GM18907 (cell line): ENCODE measurements at regions not wholly inside any gene's neighbourhood (a gene's known extent, or its start where the extent isn't known, plus 50 kb on each side); places are given as distances from the start of the nearest gene placed in this dataset.

Source experiments
- ATAC-seq: cut with Tn5 transposase; IDR thresholded peaks from one replicate; pipeline ENCODE4 v1.9.1; 2021; ENCODE audit warnings: mild to moderate bottlenecking, moderate library complexity; ENCODE audit not compliant: unreplicated experiment

DNA sequence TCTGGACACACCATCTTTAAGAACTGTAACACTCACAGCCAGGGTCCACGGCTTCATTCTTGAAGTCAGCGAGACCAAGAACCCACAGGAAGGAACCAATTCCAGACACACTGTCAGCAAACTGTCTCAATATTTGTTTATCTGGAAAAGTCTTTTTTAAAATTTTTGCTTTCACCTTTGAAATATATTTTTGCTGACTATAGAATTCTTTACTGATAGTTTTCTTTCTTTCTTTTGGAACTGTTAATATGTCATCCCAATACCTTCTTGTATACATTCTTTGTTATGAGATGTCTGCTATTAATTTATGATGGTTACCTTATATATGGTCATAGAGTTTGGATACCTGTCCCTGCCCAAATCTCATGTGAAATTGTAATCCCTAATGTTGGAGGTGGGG is 145.1 kb upstream of the IRX4 start:
- no peak for ATAC-seq

DNA sequence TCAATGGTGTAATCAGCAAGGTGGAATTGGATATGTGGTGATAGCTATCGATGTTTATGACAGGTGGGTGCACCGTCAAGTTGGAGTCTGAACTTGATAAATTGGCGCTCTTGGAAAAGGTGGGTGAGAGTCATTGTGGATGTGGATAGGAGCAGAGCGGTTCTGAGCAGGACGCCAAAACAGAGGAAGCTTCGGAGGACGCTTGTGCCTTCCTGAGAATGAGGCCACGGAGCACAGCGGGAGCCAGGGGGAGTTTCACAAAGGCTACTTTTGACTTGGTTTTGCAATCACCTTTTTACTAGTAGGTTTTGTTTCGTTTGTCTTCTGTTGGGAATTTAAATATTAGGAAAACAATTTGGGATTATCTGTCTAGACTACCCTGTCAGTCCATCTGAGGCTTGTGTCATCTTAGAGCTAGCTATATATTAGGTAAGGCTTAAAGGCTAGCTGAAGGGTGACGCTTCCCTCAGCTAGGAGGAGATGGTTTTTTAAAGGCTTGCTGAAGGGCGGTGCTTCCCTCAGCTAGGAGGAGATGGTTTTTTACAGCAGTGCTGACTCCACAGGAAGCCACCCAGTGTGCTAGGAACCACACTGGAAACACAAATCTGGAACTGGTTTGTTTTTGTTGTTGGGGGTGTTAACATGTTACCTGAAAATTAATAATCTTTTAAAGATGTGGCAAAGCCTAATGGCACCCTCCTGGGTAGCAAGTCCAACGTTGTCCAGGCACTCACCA is 142.4 kb upstream of the IRX4 start:
- ATAC-seq, result no peak

DNA sequence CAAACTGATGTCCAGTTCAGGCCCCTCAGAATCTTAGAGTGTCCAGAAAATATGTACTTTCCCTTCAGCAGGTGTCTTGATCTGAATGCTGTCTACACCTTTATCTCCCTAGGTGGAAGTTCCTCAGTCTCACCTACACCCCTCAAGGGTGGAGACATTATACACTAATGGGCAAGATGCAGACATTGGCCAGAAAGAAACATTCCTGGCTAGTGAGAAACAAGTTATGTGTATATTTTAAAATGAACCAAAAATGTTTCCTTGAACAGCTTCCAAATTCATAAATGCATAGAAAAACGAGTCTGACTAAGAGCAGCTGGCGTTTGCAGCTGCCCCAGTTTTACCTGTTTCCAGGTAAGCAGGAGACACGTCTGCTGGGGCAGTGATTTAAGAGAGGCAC is 140.5 kb upstream of the IRX4 start:
- no peak for ATAC-seq

DNA sequence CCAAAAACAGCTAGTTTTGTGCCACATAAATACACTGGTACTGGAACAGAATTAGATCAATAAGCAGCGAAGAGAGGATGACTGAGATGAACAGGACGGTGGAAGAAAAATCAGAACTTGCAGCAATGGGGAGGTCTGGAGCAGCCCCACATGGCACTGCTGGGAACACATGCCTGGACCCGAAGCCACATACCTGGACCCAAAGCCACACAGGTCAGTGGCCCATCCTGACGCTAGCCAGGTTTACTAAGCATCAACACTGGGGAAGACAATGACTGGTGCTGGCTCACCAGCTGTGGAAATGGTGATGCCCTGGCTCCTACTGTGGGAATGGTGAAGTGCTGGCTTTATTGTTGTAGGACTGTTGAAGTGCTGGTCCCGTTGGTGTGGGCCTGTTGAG is 139.7 kb upstream of the IRX4 start:
- no peak for ATAC-seq

DNA sequence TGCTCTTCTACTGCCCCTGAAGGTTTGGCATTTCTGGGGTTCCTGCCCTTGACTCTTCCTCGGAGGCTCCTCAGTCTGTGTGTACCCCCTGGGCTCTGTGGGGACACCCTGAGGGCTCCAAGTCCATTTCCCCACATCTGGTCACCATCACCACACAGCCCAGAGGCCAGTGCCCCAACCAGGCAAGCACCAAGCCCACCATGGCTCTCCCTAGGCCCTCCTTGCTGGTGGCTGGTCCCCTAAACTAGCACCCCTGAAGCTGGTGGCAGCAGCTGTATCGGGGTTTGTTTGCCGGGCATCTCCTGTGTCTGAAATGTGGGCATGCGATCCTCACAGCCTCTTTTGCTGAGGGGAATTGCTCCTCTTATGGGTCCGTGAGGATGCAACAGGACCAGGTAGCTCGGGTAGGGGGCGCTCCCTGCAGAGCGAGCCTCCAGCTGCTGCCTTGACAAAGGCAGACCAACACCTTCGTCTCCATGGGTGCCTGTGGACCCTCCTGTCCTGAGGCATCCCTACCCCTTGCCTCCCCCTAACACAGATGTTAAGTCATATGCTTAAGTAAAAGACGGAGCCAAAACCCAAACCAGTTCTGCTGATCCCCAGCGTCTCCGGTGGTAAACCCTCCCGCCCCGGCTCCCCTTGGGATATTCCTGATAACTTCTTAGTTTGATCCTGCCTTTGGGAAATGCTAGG is 138.9 kb upstream of the IRX4 start:
- no peak for ATAC-seq

DNA sequence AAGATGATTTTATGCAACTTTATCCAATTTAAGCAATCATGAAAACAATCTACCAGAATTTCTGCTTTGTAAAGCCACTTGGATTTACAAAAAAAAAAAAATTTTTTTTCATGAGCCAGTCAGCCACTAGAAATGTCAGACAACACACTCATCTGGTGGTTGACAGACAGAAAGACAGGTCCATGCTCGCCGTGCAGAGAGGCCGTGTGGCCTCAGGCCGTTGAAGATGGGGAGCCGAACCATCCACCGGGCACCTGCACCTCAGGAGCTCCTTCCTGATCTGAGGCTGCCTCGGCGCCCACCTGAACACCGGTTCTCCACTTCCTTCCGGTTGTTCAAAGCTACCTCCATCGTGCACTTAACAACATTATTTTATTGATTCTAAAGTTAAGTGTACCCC is 138.0 kb upstream of the IRX4 start:
- ATAC-seq, result no peak

DNA sequence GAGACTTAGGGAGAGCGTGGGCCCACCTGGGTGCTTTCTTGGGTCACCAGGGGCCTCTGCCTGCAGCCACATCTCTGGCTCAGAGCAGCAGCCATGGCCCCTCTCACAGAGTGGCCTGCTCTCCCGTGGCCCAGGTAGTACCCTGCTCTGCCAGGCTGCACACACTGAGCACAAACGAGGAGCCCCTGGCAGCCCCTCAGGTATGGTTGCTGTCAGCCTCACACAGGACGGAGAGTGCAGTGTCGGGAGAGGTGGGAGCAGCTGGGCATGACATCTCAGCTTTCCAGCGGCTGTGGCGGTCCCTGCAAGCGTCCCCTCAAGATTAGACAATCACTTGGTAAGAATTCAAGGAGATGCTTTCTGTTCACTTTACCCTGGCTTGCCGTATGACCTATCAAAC is 137.0 kb upstream of the IRX4 start:
- no peak for ATAC-seq

DNA sequence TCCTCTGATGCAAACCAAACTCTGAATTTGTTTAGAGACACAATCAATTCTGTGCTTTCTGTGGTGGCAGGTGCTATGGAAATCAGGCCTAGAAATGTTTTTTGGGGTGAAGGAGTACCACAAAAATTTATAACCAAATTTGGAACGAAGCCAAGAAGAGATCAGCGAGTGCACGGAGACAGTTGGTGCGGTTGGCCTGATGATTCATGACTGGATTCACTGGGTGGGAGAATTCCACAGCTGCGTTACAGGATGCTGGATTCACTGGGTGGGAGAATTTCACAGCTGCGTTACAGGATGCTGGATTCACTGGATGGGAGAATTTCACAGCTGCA is 135.6 kb upstream of the IRX4 start:
- ATAC-seq, result no peak

DNA sequence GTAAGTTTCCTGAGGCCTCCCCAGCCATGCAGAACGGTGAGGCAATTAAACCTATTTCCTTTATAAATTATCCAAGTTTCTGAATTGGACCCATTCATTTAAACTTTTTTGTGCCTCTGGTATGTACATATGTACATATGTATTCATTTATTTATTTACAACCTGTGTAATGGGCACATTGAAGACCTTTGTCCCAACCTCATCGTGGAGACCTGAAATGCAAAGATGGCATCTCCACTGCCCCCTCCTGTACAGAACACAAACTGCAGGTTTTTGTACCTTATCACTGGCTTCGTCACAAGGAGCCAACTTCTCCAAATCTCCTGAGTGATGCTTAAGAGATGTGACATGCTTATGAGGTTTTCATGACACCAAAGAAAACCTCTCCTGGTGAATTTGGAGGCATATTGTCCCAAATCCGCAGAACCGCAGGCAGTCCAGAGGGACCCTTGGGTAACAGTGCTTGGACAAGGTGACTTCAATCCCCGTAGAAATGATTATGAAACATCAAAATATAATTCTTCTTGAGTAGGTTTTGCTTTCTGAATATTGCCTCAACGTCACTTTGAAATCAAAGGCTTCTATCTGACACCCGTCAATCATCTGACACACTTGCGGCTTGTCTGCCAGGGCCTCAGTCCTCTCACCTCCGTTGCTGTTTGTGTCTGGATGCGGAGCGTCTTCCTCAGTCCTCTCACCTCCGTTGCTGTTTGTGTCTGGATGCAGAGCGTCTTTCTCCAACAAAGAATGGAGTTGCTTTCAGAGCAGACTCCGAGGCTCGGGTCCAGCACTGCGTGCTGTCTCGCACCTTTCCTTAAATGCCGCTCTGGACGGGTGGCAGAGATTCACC is 135.0 kb upstream of the IRX4 start:
- ATAC-seq, result no peak

DNA sequence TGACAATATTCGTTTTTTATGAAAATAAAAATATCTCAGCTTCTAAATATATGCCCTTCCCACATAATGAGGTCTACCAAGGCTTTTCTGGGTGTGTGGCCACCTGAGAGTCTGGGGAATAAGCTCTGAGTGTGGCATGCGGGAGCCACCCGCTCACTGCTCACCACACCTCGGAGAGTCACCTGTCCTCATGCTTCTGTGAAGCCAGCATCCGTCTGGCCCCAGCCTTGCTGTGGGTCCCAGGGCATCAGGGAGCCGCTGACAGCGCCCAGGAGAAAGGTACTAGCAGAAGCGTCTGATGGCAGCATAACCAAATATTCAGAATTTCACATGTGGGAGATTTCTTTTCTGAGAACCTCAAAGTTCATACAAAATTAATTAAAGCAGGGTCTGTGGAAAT is 133.2 kb upstream of the IRX4 start:
- no peak for ATAC-seq

DNA sequence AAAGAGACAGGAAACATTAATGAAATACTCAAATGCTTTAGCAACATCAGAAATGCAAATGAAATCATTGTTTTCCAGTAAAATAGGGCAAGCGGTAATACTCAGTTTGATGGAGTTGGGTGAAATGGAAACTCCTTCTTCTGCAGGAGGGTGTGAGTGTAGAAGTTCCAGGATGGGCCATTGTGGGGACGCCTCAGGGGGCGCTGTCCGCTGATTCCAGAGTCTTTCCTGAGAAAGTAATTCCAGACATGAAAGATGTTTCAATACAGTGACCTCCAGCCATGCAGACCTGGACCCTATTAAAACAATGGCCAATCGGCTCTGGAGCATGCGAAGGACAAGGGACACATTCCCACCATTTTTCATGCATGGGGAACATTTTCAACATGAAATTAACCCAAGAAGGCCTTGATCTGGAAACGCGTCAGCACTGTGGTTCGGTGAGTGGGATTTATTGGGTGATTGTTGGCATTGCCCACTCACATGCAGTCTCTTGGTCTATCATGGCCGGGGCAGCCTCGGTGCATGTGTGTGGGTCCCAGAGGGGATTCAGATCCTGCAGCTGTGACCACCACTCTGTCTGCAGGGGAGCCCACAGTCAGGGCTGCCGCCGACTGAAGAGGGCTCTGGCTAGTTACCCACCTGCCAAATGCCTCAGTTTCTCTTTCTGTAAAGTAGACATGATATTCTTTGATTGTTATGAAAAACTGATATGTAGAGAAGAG is 132.6 kb upstream of the IRX4 start:
- ATAC-seq, result no peak

DNA sequence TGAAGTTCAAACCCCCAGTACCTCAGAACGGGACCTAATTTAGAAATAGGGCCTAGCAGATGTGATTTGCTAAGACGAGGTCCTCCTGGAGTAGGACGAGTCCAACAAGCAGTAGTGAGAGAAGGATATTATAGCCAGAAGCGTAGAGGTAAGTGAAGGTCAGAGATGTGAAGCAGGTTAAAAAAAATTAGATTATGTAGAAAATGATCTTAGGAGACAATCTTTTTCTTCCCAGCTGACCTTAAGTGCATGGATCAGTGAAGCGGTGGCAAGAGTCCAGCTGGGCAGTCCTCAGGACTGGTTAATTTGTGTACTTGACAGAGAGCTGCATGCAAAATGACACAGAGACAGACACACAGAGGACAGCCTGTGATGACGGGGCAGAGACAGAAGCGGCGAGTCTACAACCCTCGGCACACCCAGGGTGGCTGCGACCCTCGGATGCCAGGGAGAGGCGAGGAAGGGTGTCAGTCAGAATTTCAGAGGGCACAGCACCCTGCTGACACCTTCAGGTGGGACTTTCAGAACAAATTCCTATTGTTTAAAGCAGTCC is 131.4 kb upstream of the IRX4 start:
- ATAC-seq, result no peak

DNA sequence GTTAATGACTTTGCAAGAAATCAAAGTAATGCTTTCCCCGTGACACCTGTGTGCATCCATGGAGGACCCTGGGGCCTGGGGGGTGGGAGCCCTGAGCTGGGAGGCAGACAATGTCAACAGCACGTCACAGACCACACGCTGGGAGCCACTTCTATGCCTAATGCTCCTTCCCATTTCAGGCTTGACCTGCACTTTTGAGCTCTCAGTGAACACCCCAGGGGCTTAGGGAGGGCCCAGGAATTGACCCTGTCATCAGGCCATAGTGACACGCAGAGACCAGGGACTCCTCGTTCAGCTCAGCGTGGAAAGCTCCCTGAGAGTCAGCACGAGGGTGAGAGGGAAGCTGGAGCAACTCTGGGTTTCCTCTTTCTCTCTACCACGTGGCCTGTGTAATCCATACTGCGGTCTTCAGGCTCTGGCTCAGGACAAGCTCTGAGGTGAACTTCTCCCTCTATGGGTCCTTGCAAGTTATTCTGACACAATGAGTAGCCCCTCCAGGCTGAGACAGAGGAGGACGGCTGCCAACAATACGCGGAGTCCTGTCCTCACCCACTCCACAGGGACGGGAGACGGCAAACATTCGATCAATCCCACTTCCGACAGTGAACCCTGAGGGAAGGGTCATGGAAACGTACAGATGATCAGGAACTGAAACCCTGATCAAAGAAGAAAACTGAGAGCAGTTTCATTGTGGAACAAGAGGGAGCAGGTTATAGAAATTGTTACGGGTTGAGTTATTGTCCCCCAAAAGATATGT is 130.8 kb upstream of the IRX4 start:
- no peak for ATAC-seq

DNA sequence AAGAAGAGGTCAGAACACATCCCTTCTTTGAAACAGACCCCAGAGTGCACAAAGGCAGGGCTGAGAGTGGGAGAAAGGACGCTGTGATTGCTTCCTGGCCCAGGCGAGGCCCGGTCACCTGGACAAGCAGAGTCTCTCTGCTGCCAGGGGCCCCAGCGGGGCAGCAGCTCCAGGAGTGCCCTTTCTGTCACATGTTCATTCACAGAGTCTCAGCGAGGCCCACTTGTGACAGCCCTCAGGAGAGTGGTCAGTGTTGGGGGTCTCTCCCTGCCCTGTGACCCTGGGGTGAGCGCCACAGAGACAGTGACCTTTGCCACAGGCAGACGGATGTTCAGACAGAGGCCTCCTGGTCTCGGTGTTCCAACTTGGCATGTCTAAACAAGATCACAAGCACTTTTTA is 130.2 kb upstream of the IRX4 start:
- no peak for ATAC-seq

DNA sequence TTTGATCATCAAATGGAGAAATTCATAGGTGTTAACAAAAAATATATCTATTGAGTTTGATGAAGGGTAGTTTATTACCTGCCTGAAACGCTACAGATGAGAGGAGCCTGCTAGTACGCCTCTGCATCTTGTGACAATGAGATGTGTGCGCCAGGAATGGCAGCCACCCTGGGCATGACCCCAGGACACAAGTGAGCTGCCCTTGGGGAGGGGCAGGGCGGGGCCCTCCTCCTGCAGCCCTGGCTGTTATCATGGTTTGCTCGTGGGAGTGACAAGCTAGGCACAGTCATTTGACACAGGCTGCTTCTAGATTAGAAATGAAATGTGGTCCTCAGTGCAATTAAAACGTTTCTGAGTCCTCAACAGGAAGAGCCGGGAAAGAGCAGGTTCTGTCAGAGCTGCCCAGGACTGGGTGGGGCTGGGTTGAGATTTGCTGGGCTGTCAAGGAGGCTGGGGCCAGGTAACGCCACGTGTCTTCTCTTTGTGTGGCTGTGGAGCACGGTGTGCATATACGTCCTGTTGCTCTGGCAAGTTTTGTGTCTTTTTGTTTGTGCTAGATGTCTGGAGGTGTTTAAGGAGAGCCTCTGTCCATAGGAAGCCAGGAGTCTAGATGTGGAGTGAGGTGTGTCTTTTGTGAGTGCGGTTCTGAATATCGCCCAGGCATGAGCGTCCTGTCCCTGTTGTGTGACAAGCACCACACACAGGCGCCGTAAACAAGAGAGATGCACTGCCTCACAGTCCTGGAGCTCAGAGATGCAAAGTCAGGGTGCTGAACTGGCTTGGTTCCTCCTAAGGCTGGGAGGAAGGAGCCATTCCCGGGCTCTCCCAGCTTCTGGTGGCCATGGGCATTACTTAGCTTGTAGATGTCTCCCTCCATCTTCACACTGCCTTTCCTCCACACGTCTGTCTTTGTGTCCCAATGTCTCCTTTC is 129.0 kb upstream of the IRX4 start:
- ATAC-seq, result no peak

DNA sequence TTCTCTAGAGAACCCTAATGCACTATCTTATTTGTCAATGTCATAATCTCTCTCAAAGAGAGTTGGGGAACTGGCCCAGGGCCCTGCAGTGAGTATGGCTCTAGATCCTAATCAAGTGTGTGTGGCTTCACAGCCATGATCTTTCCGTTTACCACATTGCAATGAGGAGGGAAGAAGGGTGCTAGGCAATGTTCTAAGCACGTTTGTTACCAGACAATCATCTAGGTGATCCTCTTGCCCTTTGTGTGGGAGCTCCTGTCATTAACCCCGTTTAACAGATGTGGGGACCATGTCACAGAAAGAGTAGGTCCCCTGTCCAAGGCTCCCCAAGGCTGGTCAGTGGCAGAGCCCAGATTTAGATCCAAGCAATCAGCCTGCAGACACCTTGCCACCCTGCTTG is 128.2 kb upstream of the IRX4 start:
- no peak for ATAC-seq

DNA sequence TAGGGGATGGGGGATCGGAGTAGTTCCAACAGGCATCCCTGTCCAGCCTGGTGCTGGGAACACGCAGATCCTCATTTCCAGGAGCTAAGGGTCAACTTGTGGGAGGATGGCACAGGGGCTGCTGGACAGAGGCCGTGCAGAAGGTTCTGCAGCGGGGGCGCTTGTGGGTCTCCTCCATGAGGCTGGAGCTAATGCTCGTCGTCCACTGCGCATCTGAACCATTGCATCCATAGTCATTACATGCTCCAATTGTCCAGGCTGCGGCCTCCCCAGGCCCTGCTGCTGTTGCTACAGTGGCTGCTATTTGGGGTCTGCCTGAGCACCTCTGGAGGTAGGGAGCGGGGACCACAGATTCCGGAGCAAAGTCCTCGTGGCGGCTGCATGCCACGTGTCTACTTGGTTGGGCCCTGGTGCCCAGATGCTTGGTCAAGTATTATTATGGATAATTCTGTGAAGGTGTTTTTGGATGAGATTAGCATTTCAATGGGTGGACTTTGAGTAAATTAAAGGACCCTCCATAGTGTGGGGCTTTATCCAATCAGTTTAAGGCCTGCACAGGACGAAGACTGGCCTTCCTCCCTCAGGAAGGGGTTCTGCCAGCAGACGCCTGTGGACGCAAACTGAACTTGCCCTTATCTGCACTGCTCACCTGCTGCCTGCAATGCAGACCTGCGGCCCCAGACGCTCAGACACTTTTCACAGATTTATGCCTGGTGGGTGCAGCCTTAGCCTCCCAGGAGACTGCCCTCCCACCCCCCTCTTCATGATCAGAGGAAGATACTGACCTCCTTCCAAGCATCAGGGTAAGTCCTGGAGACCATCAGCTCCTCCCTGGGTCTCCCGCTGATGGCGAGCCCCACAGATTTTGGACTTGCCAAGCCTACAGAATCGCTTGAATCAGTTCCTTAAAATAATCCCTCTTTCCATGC is 127.5 kb upstream of the IRX4 start:
- ATAC-seq, result no peak
